CD4-positive, alpha-beta T cell treated with Interferon alpha-2 for 1 hour (primary cell): ENCODE measurements at regions not wholly inside any gene's neighbourhood (a gene's known extent, or its start where the extent isn't known, plus 50 kb on each side); places are given as distances from the start of the nearest gene placed in this dataset.
"Not testable (repeated sequence)": the region's sequence is repeated elsewhere in the genome, so short reads cannot be mapped to it uniquely, and the experiment has no call there.

Experiments used
- DNase-seq, 2 donors: peaks; one replicate each; pipeline ENCODE4 v3.0.0-alpha.2; 2020 to 2022

DNA sequence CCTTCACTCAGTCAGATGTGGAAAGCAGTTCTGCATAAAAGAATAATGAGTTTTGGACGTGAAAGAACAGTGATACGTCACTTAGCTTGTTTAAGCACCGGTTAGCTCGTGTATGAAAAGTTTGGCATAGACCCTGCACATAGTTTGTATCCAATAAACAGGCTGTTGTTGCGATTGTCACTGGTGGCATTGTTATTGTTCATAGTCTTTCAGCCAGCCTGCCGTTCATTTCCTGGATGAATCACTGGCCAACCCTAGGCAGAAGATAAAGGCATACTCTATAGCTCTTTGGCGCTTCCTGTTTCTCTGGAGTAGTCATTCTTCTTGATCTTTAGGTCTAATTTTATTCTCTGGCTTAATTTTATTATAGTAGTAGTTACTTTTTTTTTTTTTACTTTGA lies 57.8 kb upstream of the ANKRD30A start:
- no peak for DNase-seq

DNA sequence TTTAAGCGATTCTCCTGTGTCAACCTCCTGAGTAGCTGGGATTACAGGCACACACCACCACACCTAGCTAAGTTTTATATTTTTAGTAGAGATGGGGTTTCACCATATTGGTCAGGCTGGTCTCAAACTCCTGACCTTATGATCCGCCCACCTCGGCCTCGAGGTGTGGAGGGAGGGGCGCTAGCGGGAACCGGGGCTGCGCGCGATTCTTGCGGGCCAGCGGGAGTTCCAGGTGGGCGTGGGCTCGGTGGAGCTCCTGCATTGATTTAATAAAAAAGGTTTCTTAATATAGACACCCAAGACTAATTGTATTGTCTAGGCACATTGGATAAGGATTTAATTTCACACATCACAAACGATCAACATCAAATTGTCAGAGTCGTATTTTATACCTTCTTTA lies 63.1 kb upstream of the ANKRD30A start:
- DNase-seq: not testable (repeated sequence)

- no peak for DNase-seq
These were observed 68.1 kb upstream of the ANKRD30A start for GRCh38 chr10:37057261-37057660.

DNA sequence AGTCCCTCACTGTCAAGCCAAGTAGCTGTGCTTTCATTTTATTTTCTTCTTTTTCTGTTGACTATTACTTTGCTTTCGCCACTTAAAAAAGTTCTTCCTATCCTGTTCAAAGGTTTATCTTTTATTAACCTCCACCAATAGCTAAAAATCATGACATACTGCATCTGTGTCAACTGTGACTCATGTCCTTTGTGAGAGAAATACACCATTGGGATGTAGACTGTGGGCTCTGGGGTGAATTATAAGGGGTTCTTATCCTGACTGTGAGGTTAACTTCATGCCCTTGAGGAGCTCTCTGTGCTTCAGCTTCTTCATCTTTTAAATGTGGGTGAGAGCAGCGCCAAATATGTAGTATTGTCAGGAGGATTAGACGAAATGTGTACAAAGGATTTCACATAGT lies 71.9 kb upstream of the ANKRD30A start:
- no peak for DNase-seq

DNA sequence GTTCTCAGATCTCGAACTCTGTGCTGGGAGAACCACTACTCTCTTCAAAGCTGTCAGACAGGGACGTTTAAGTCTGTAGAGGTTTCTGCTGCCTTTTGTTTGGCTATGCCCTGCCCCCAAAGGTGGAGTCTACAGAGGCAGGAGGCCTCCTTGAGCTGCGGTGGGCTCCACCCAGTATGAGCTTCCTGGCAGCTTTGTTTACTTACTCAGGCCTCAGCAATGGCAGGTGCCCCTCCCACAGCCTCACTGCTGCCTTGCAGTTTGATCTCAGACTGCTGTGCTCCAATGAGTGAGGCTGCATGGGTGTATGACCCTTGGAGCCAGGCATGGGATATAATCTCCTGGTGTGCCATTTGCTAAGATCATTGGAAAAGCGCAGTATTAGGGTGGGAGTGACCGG lies 75.4 kb upstream of the ANKRD30A start:
- DNase-seq: not testable (repeated sequence)

GRCh38 chr10:37044319-37044718 lies 81.1 kb upstream of the ANKRD30A start:
- not testable (repeated sequence) for DNase-seq

DNA sequence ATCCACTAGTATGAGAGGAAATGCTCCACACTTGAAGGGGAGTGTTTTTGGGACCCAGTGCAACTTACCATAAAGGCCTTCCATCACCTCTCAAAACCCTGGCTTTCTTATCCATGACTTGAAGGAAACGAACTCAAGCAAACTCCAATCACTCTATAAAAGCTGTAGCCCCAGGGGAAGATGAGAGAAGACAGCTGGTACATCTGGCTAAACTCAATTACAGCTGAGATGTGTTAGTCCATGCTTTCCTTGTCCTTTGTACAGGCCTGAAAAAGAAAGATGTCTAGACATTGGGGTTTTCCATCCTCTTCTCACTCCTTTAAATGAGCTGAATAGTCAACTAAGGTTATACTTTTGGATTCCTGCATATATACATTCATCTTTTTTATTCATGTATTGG lies 89.5 kb upstream of the ANKRD30A start:
- DNase-seq: no peak

DNA sequence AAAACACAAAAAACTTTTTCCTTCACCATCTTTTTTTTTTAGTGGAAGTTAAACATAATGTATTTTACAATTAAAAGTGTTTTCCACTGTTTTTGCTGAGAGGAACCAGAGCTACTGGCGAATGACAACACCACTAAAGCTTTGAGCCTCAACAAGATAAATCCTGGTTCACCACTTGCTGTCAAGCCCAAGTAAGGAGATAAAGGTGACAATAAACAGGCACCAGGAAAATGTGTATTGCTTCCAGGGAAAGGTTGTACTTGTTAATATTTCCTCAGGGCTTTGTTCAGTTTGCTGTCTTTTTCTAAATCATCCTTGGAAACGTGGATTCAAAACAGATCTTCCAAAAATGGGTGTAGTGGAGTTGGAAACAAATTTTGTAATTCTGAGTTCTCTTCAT lies 109.9 kb upstream of the ANKRD30A start:
- DNase-seq: no peak

- DNase-seq: no peak
These were observed 114.7 kb upstream of the ANKRD30A start for GRCh38 chr10:37010741-37011140.

DNA sequence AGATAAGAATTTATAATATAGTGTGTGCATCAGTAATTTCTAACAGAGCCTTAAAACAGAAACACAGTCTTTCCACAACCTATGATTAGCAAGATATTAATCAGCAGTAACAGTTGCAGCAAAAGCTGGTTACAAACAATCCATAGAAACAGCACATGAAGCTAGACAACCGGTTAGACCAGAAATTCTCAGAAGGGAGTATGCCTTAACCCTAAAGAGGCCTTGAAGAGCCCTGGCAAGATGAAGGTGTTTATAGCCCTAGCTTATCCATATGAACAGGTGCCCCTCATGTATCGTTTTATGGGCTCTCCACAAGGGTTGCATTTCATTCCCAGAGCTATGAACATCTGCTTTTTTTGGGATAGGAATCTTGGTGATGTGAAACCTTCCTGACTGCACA lies 117.1 kb upstream of the ANKRD30A start:
- not testable (repeated sequence) for DNase-seq

GRCh38 chr10:37003126-37003525 lies 122.3 kb upstream of the ANKRD30A start:
- no peak for DNase-seq

DNA sequence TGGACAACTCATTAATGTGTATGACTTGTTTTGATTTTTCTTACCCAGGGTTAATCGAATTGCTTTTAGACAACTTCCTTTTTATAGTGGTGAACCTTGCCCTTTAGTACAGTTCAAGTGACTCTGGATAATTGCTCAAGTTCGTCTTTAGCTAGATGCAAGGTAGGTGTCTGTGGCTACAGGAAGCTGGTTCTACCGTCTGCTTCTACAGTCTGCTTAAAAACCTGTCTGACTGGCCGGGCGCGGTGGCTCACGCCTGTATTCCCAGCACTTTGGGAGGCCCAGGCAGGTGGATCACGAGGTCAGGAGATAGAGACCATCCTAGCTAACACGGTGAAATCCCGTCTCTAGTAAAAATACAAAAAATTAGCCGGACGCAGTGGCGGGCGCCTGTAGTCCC lies 129.6 kb upstream of the ANKRD30A start:
- not testable (repeated sequence) for DNase-seq

- no peak for DNase-seq
These were observed 130.5 kb upstream of the ANKRD30A start for GRCh38 chr10:36994886-36995285.

DNA sequence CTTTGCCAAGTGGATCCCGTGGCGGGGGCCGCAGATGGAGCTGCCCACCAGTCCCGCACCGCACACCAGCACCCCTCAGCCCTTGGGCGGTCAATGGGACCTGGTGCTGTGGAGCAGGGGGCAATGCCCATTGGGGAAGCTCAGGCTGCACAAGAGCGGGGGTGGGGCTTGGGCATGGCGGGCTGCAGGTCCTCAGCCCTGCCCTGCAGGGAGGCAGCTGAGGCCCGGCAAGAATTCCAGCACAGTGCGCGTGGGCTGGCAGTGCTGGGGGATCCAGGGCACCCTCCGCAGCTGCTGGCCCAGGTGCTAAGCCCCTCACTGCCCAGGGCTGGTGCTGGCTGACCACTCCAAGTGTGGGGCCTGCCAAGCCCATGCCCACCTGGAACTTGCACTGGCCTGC lies 136.2 kb upstream of the ANKRD30A start:
- no peak for DNase-seq

- DNase-seq: no peak
These were observed 178.8 kb upstream of the ANKRD30A start for GRCh38 chr10:36946598-36946997.

- DNase-seq: no peak
These were observed 181.9 kb upstream of the ANKRD30A start for GRCh38 chr10:36943544-36943943.

DNA sequence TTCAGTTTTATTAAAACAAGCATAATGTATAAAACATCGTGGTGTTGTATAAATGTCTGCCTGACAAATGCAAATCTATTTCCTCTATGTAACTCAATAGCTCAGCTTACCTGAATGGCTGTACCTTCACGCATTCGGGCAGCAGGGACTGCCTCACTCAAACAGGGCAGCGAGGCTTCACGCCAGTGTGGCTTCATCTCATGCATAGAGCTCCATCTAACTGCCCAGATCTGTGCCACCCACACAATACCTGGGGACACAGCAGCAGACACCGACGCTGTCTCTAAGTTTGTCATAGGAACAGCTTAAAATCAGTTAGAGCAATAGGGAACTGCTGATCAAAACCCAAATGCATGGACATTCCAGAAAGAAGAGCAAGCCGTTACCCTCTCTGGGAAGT lies 182.8 kb upstream of the ANKRD30A start:
- DNase-seq: no peak

DNA sequence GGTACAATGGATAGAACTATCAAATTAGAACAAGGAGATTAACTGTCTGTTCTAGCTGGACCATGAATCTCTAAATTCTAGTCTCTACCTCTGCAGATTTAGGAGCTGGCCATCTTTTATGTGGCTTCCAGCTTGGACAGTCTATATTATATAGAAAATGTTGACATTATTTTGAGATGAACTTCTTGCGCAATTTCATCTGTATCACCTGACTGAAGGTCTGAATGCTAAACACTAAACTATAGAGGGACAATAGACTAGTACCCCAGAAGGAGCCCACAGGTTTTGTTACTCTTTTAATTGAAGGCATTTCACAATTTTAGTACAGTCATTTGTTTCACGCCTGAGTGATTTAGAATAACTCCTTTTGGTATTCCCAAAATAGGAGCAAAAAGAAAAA lies 222.4 kb upstream of the ANKRD30A start:
- DNase-seq: no peak

DNA sequence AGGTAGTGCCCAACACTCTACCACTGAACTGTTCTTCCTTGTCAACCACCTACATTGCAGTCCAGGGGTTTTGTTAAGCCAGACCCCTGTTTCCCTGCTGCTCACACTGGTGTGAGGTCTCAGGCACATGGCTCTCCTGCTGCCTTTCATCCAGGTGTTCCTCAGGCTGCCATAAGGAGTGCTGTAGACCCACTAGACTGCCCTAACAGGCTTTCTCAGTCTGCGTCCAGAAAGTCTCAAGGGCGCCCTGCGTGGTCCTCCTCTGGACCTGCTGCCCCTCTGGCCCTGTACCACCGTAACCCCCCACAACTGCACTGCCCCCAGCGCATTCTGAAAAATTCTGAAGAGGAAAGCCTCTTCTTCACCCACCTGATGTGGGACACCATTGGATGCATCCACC lies 225.7 kb upstream of the ANKRD30A start:
- DNase-seq: no peak

- peak in 1 of 2 donors; percentile 29 for DNase-seq
These were observed 236.3 kb upstream of the ANKRD30A start for GRCh38 chr10:36888925-36889573.

GRCh38 chr10:36886303-36886891 lies 239.0 kb upstream of the ANKRD30A start:
- no peak for DNase-seq

GRCh38 chr10:36885746-36886145 lies 239.7 kb upstream of the ANKRD30A start:
- no peak for DNase-seq

- DNase-seq: no peak
These were observed 242.6 kb upstream of the ANKRD30A start for GRCh38 chr10:36882781-36883180.

DNA sequence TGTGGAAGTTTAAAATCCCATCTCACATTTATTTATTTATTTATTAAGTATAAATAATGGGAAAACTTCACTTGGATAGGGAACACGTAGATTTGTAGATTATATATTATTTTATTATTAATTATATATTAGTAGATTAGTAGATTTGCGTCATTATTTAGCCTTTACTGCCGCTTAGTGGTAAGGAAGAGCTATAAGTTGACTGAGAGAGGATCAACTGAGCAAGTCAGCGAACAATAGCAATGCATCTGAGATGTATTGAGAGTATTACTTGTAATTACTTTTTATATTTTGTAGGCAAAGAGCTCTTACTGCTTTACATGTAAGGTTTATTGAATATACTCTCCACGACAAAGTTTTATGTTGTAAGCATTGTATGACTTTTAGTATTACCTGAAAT lies 244.5 kb upstream of the ANKRD30A start:
- DNase-seq: no peak
